WTC11 (cell line): ENCODE measurements at regions not wholly inside any gene's neighbourhood (a gene's known extent, or its start where the extent isn't known, plus 50 kb on each side); places are given as distances from the start of the nearest gene placed in this dataset.

Experiments
- ATAC-seq: fragments of 200-7000 bp; cut with Tn5 transposase; 2 replicates; pipeline ENCODE4 v1.10.0; 2021; ENCODE audit warnings: mild to moderate bottlenecking, moderate library complexity
- CTCF ChIA-PET: fragments of 300-600 bp; sonication (Branson Sonifier 250); formaldehyde crosslinking; loops from one replicate; lab custom pipeline; 2021; ENCODE audit warnings: antibody characterized with exemption; lab: Charles Lee
- POLR2A ChIA-PET: fragments of 350-600 bp; sonication (Branson Sonifier 250); formaldehyde crosslinking; loops from one replicate; lab custom pipeline; 2021; ENCODE audit warnings: antibody characterized with exemption; lab: Charles Lee
- DNase-seq: peaks from one replicate; pipeline ENCODE4 v3.0.0; 2021; ENCODE audit warnings: low spot score
- H3K27ac Mint-ChIP-seq: 2 replicates; pipeline ENCODE4 v1.8.0; 2021; ENCODE audit warnings: mixed read lengths
- H3K27me3 Mint-ChIP-seq: 2 replicates; pipeline ENCODE4 v1.8.0; 2021; ENCODE audit warnings: low read depth, mild to moderate bottlenecking, moderate library complexity, mixed read lengths
- H3K36me3 Mint-ChIP-seq: 2 replicates; pipeline ENCODE4 v1.8.0; 2021; ENCODE audit warnings: mixed read lengths
- H3K4me1 Mint-ChIP-seq: 2 replicates; pipeline ENCODE4 v1.8.0; 2022; ENCODE audit warnings: mixed read lengths
- H3K4me3 Mint-ChIP-seq: 2 replicates; pipeline ENCODE4 v1.8.0; 2021; ENCODE audit warnings: mild to moderate bottlenecking, moderate library complexity, mixed read lengths
- H3K9me3 Mint-ChIP-seq: 2 replicates; pipeline ENCODE4 v1.8.0; 2021; ENCODE audit warnings: mixed read lengths
- AFF4 ChIP-seq: sonication (generic); formaldehyde crosslinking; IDR thresholded peaks from 2 replicates; pipeline ENCODE4 v1.8.1; 2023; ENCODE audit warnings: mild to moderate bottlenecking, missing genetic modification reagents, borderline replicate concordance
- E2F1 ChIP-seq: sonication (generic); formaldehyde crosslinking; IDR thresholded peaks from 2 replicates; pipeline ENCODE4 v1.8.0; 2022; ENCODE audit warnings: mild to moderate bottlenecking, missing genetic modification reagents
- GRHL2 ChIP-seq: fragments of 250-450 bp; sonication (Bioruptor Pico); IDR thresholded peaks from 2 replicates; pipeline ENCODE4 v1.8.0; 2022; ENCODE audit warnings: mild to moderate bottlenecking, moderate library complexity; ENCODE audit not compliant: insufficient replicate concordance, severe bottlenecking
- NFYB ChIP-seq: sonication (generic); formaldehyde crosslinking; conservative IDR thresholded peaks from 2 replicates; pipeline ENCODE4 v1.8.0; 2022; ENCODE audit warnings: low read depth, missing genetic modification reagents
- ZNF121 ChIP-seq: sonication (generic); formaldehyde crosslinking; IDR thresholded peaks from 2 replicates; pipeline ENCODE4 v1.8.0; 2023; ENCODE audit warnings: missing genetic modification reagents
- ZNF317 ChIP-seq: sonication (generic); formaldehyde crosslinking; IDR thresholded peaks from 2 replicates; pipeline ENCODE4 v1.8.1; 2023; ENCODE audit warnings: low read depth, mild to moderate bottlenecking, moderate library complexity, missing genetic modification reagents, borderline replicate concordance
- ZNF423 ChIP-seq: fragments of 250-450 bp; sonication (Bioruptor Pico); IDR thresholded peaks from 2 replicates; pipeline ENCODE4 v2.1.2; 2022; ENCODE audit warnings: mild to moderate bottlenecking, moderate library complexity
- TF ChIP-seq, protein P1 (sequence below): fragments of 250-450 bp; sonication (Bioruptor Pico); IDR thresholded peaks from 2 replicates; pipeline ENCODE4 v1.8.0; 2021; ENCODE audit warnings: mild to moderate bottlenecking
- TF ChIP-seq, protein P2 (sequence below): sonication (generic); formaldehyde crosslinking; IDR thresholded peaks from 2 replicates; pipeline ENCODE4 v1.8.1; 2022; ENCODE audit warnings: mild to moderate bottlenecking, missing genetic modification reagents, moderate library complexity, borderline replicate concordance
- TF ChIP-seq, protein P3 (sequence below): sonication (generic); formaldehyde crosslinking; IDR thresholded peaks from 2 replicates; pipeline ENCODE4 v1.8.0; 2022; ENCODE audit warnings: missing genetic modification reagents

GRCh38 chr10:3336673-3337293 is 164.2 kb upstream of the PITRM1 start (continued):
- no peak for TF ChIP-seq E2F1 (CRISPR knock-in tag)
- no peak for TF ChIP-seq ZNF121 (CRISPR knock-in tag)
- TF ChIP-seq, protein P1, sequence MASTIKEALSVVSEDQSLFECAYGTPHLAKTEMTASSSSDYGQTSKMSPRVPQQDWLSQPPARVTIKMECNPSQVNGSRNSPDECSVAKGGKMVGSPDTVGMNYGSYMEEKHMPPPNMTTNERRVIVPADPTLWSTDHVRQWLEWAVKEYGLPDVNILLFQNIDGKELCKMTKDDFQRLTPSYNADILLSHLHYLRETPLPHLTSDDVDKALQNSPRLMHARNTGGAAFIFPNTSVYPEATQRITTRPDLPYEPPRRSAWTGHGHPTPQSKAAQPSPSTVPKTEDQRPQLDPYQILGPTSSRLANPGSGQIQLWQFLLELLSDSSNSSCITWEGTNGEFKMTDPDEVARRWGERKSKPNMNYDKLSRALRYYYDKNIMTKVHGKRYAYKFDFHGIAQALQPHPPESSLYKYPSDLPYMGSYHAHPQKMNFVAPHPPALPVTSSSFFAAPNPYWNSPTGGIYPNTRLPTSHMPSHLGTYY: no peak
- TF ChIP-seq AFF4 (CRISPR knock-in tag): no peak
- TF ChIP-seq, protein P2, sequence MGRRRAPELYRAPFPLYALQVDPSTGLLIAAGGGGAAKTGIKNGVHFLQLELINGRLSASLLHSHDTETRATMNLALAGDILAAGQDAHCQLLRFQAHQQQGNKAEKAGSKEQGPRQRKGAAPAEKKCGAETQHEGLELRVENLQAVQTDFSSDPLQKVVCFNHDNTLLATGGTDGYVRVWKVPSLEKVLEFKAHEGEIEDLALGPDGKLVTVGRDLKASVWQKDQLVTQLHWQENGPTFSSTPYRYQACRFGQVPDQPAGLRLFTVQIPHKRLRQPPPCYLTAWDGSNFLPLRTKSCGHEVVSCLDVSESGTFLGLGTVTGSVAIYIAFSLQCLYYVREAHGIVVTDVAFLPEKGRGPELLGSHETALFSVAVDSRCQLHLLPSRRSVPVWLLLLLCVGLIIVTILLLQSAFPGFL (CRISPR knock-in tag): no peak
- TF ChIP-seq, protein P3, sequence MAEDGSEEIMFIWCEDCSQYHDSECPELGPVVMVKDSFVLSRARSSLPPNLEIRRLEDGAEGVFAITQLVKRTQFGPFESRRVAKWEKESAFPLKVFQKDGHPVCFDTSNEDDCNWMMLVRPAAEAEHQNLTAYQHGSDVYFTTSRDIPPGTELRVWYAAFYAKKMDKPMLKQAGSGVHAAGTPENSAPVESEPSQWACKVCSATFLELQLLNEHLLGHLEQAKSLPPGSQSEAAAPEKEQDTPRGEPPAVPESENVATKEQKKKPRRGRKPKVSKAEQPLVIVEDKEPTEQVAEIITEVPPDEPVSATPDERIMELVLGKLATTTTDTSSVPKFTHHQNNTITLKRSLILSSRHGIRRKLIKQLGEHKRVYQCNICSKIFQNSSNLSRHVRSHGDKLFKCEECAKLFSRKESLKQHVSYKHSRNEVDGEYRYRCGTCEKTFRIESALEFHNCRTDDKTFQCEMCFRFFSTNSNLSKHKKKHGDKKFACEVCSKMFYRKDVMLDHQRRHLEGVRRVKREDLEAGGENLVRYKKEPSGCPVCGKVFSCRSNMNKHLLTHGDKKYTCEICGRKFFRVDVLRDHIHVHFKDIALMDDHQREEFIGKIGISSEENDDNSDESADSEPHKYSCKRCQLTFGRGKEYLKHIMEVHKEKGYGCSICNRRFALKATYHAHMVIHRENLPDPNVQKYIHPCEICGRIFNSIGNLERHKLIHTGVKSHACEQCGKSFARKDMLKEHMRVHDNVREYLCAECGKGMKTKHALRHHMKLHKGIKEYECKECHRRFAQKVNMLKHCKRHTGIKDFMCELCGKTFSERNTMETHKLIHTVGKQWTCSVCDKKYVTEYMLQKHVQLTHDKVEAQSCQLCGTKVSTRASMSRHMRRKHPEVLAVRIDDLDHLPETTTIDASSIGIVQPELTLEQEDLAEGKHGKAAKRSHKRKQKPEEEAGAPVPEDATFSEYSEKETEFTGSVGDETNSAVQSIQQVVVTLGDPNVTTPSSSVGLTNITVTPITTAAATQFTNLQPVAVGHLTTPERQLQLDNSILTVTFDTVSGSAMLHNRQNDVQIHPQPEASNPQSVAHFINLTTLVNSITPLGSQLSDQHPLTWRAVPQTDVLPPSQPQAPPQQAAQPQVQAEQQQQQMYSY (CRISPR knock-in tag): no peak

GRCh38 chr10:3333426-3333825 is 160.8 kb upstream of the PITRM1 start:
- DNase-seq: no peak
- no peak for TF ChIP-seq E2F1 (CRISPR knock-in tag)
- TF ChIP-seq ZNF317: no peak
- no peak for TF ChIP-seq ZNF423
- no peak for TF ChIP-seq GRHL2 (CRISPR knock-in tag)
- TF ChIP-seq NFYB (CRISPR knock-in tag): no peak
- Mint-ChIP-seq H3K27me3 (no peaks in the 10 kb centered on the region; the same call in 1 of the 2 replicates), H3K27ac (no peak overlapping the region), H3K4me1 (peaks cover 45% of the 10 kb centered on the region), H3K36me3 (no peaks in the 10 kb centered on the region), H3K9me3 (no peaks in the 10 kb centered on the region), H3K4me3 (no peak overlapping the region)
- ChIA-PET POLR2A (no interaction called here), CTCF (interaction anchor here (1.2 kb wide), 1 partner anchor 140 kb away, joined by 4 read pairs; no protein-coding TSS in a partner anchor)
- peak; percentile 19; the same call in 1 of the 2 replicates for ATAC-seq
